ENCODE measurements at regions not wholly inside any gene's neighbourhood (a gene's known extent, or its start where the extent isn't known, plus 50 kb on each side); places are given as distances from the start of the nearest gene placed in this dataset.

- H3K27me3 ChIP-seq (ENCODE audit: control insufficient read depth in 3 of 3, insufficient read depth in 3 of 3, low read length in 3 of 3), result no peaks in the 10 kb centered on the region
- WGBS, 3 donors, result 54 to 61% (median 61%) methylated on average over 1 of the region's 1 CpG
Measured at GRCh38 chr2:41448221-41448620, 599.6 kb upstream of the PKDCC start.

GRCh38 chr2:41457026-41457425 is 590.8 kb upstream of the PKDCC start:
- Histone ChIP-seq H3K9me3 (ENCODE audit: control insufficient read depth in 2 of 2, insufficient read depth in 1 of 2, low read depth in 1 of 2, low read length in 1 of 2) (no peaks in the 10 kb centered on the region), H3K27ac (ENCODE audit: low read depth in 1 of 3, low read length in 2 of 3) (no peak overlapping the region), H3K36me3 (ENCODE audit: control insufficient read depth in 3 of 3, insufficient read depth in 2 of 3, low read depth in 1 of 3, low read length in 3 of 3) (no peaks in the 10 kb centered on the region), H3K4me1 (ENCODE audit: control insufficient read depth in 3 of 3, insufficient read depth in 2 of 3, low read depth in 1 of 3, low read length in 2 of 3) (no peaks in the 10 kb centered on the region), H3K27me3 (ENCODE audit: control insufficient read depth in 3 of 3, insufficient read depth in 3 of 3, low read length in 3 of 3) (no peaks in the 10 kb centered on the region), H3K4me3 (ENCODE audit: low read depth in 1 of 3, low read length in 3 of 3) (no peak overlapping the region)
- 69 to 82% (median 72%) methylated on average over 3 of the region's 3 CpGs for WGBS, 3 donors
- no peak for FAIRE-seq
- no peak for DNase-seq

More at GRCh38 chr2:41448221-41448620, 599.6 kb upstream of the PKDCC start:
- H3K4me3 ChIP-seq (ENCODE audit: low read depth in 1 of 3, low read length in 3 of 3), result no peak overlapping the region
- FAIRE-seq, result no peak
- no peaks in the 10 kb centered on the region for H3K4me1 ChIP-seq (ENCODE audit: control insufficient read depth in 3 of 3, insufficient read depth in 2 of 3, low read depth in 1 of 3, low read length in 2 of 3)
- H3K27ac ChIP-seq (ENCODE audit: low read depth in 1 of 3, low read length in 2 of 3), result no peak overlapping the region
- no peaks in the 10 kb centered on the region for H3K9me3 ChIP-seq (ENCODE audit: control insufficient read depth in 2 of 2, insufficient read depth in 1 of 2, low read depth in 1 of 2, low read length in 1 of 2)
- DNase-seq, result no peak
- no peaks in the 10 kb centered on the region for H3K36me3 ChIP-seq (ENCODE audit: control insufficient read depth in 3 of 3, insufficient read depth in 2 of 3, low read depth in 1 of 3, low read length in 3 of 3)

DNA sequence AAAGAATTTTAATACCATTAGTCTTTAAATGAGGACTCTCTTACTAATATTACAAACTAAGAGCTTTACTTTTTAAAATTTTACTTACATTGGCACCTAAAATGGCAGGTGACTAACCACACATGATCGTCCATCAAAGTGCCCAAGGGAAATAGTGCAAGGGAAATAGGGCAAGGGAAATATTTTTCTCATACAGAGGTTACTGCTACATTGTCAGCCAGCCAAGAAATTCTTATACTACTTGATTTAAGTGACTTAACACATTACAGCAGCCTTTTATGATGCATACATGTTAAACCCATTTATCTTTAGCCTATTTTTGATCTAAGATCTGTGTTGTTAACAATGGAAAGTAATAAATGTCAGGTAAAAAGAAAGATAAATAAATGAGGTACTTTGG is 587.2 kb upstream of the PKDCC start:
- Histone ChIP-seq H3K36me3 (ENCODE audit: control insufficient read depth in 3 of 3, insufficient read depth in 2 of 3, low read depth in 1 of 3, low read length in 3 of 3) (no peaks in the 10 kb centered on the region), H3K4me1 (ENCODE audit: control insufficient read depth in 3 of 3, insufficient read depth in 2 of 3, low read depth in 1 of 3, low read length in 2 of 3) (no peaks in the 10 kb centered on the region), H3K4me3 (ENCODE audit: low read depth in 1 of 3, low read length in 3 of 3) (no peak overlapping the region), H3K9me3 (ENCODE audit: control insufficient read depth in 2 of 2, insufficient read depth in 1 of 2, low read depth in 1 of 2, low read length in 1 of 2) (no peaks in the 10 kb centered on the region), H3K27ac (ENCODE audit: low read depth in 1 of 3, low read length in 2 of 3) (no peak overlapping the region), H3K27me3 (ENCODE audit: control insufficient read depth in 3 of 3, insufficient read depth in 3 of 3, low read length in 3 of 3) (no peaks in the 10 kb centered on the region)
- no peak for FAIRE-seq
- no peak for DNase-seq
- 59 to 67% (median 59%) methylated on average over 1 of the region's 1 CpG for WGBS, 3 donors

DNA sequence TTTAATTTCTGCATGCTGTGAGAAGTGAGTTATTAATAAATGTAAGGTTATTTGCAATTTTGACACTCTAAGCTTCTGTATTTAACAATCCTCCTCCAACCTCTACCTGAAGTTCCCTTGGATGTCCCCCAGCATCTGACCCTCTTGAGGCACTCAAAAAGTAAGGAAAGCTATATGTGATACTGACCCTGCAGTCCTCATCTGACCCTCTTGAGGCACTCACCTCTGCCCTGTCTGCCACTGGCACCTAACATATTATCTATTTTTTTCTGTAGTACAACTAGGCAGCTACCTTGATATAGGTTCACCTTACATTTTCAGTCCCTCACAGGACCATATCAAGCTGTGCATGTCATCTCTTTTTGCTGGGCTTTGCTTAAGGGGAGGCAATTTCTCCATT is 583.4 kb upstream of the PKDCC start:
- no peak for DNase-seq
- Histone ChIP-seq H3K27me3 (ENCODE audit: control insufficient read depth in 3 of 3, insufficient read depth in 3 of 3, low read length in 3 of 3) (no peaks in the 10 kb centered on the region), H3K4me3 (ENCODE audit: low read depth in 1 of 3, low read length in 3 of 3) (no peak overlapping the region), H3K9me3 (ENCODE audit: control insufficient read depth in 2 of 2, insufficient read depth in 1 of 2, low read depth in 1 of 2, low read length in 1 of 2) (no peaks in the 10 kb centered on the region), H3K27ac (ENCODE audit: low read depth in 1 of 3, low read length in 2 of 3) (no peak overlapping the region), H3K4me1 (ENCODE audit: control insufficient read depth in 3 of 3, insufficient read depth in 2 of 3, low read depth in 1 of 3, low read length in 2 of 3) (no peaks in the 10 kb centered on the region), H3K36me3 (ENCODE audit: control insufficient read depth in 3 of 3, insufficient read depth in 2 of 3, low read depth in 1 of 3, low read length in 3 of 3) (no peaks in the 10 kb centered on the region)
- no peak for FAIRE-seq

- DNase-seq, result no peak
- FAIRE-seq, result no peak
- Histone ChIP-seq H3K36me3 (ENCODE audit: control insufficient read depth in 3 of 3, insufficient read depth in 2 of 3, low read depth in 1 of 3, low read length in 3 of 3) (no peaks in the 10 kb centered on the region), H3K4me3 (ENCODE audit: low read depth in 1 of 3, low read length in 3 of 3) (no peak overlapping the region), H3K27me3 (ENCODE audit: control insufficient read depth in 3 of 3, insufficient read depth in 3 of 3, low read length in 3 of 3) (no peaks in the 10 kb centered on the region), H3K4me1 (ENCODE audit: control insufficient read depth in 3 of 3, insufficient read depth in 2 of 3, low read depth in 1 of 3, low read length in 2 of 3) (no peaks in the 10 kb centered on the region), H3K27ac (ENCODE audit: low read depth in 1 of 3, low read length in 2 of 3) (no peak overlapping the region), H3K9me3 (ENCODE audit: control insufficient read depth in 2 of 2, insufficient read depth in 1 of 2, low read depth in 1 of 2, low read length in 1 of 2) (peaks cover 0 to 5% of the 10 kb centered on the region in 2 donors)
- 73 to 78% (median 75%) methylated on average over 3 of the region's 3 CpGs for WGBS, 3 donors
Measured at GRCh38 chr2:41475959-41476358, 571.9 kb upstream of the PKDCC start.

DNA sequence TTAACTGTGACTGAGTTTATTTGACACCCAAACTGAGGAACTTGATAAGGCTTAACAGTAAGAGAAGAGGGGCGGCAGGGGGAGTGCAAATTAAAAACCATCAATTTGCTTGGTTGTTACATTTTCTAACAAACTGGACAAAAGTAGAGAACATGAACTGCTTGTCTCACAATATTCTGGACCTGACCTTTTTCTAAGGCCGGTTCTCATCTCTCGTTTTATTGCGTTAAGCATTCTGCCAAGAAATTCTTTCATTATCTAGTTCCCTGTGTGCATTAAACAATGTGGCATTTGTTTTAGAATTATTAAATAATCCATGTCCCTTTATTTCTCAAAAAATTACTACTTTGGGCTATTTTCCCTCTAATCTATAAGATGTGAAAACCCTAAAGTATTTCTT is 565.2 kb upstream of the PKDCC start:
- Histone ChIP-seq H3K36me3 (ENCODE audit: control insufficient read depth in 3 of 3, insufficient read depth in 2 of 3, low read depth in 1 of 3, low read length in 3 of 3) (no peaks in the 10 kb centered on the region), H3K4me3 (ENCODE audit: low read depth in 1 of 3, low read length in 3 of 3) (no peak overlapping the region), H3K27ac (ENCODE audit: low read depth in 1 of 3, low read length in 2 of 3) (no peak overlapping the region), H3K27me3 (ENCODE audit: control insufficient read depth in 3 of 3, insufficient read depth in 3 of 3, low read length in 3 of 3) (no peaks in the 10 kb centered on the region), H3K9me3 (ENCODE audit: control insufficient read depth in 2 of 2, insufficient read depth in 1 of 2, low read depth in 1 of 2, low read length in 1 of 2) (no peaks in the 10 kb centered on the region), H3K4me1 (ENCODE audit: control insufficient read depth in 3 of 3, insufficient read depth in 2 of 3, low read depth in 1 of 3, low read length in 2 of 3) (no peaks in the 10 kb centered on the region)
- FAIRE-seq (no peak), DNase-seq (no peak)
- 63 to 81% (median 67%) methylated on average over 4 of the region's 4 CpGs for WGBS, 3 donors

- no peaks in the 10 kb centered on the region for H3K9me3 ChIP-seq (ENCODE audit: control insufficient read depth in 2 of 2, insufficient read depth in 1 of 2, low read depth in 1 of 2, low read length in 1 of 2)
- DNase-seq (no peak), FAIRE-seq (no peak)
- no peak overlapping the region for H3K27ac ChIP-seq (ENCODE audit: low read depth in 1 of 3, low read length in 2 of 3)
- no peaks in the 10 kb centered on the region for H3K4me1 ChIP-seq (ENCODE audit: control insufficient read depth in 3 of 3, insufficient read depth in 2 of 3, low read depth in 1 of 3, low read length in 2 of 3)
- no peaks in the 10 kb centered on the region for H3K27me3 ChIP-seq (ENCODE audit: control insufficient read depth in 3 of 3, insufficient read depth in 3 of 3, low read length in 3 of 3)
- no peaks in the 10 kb centered on the region for H3K36me3 ChIP-seq (ENCODE audit: control insufficient read depth in 3 of 3, insufficient read depth in 2 of 3, low read depth in 1 of 3, low read length in 3 of 3)
- no peak overlapping the region for H3K4me3 ChIP-seq (ENCODE audit: low read depth in 1 of 3, low read length in 3 of 3)
- 71 to 89% (median 84%) methylated on average over 2 of the region's 2 CpGs for WGBS, 3 donors
Measured at GRCh38 chr2:41483226-41483625, 564.6 kb upstream of the PKDCC start.

- WGBS, 3 donors, result 70 to 82% (median 73%) methylated on average over 7 of the region's 7 CpGs
- Histone ChIP-seq H3K4me3 (ENCODE audit: low read depth in 1 of 3, low read length in 3 of 3) (no peak overlapping the region), H3K9me3 (ENCODE audit: control insufficient read depth in 2 of 2, insufficient read depth in 1 of 2, low read depth in 1 of 2, low read length in 1 of 2) (no peaks in the 10 kb centered on the region), H3K36me3 (ENCODE audit: control insufficient read depth in 3 of 3, insufficient read depth in 2 of 3, low read depth in 1 of 3, low read length in 3 of 3) (no peaks in the 10 kb centered on the region), H3K27ac (ENCODE audit: low read depth in 1 of 3, low read length in 2 of 3) (no peak overlapping the region), H3K4me1 (ENCODE audit: control insufficient read depth in 3 of 3, insufficient read depth in 2 of 3, low read depth in 1 of 3, low read length in 2 of 3) (no peaks in the 10 kb centered on the region), H3K27me3 (ENCODE audit: control insufficient read depth in 3 of 3, insufficient read depth in 3 of 3, low read length in 3 of 3) (no peaks in the 10 kb centered on the region)
- no peak for FAIRE-seq
- DNase-seq, result no peak
Measured at GRCh38 chr2:41483982-41484857, 563.6 kb upstream of the PKDCC start.

GRCh38 chr2:41484858-41485234 is 563.0 kb upstream of the PKDCC start:
- Histone ChIP-seq H3K27me3 (ENCODE audit: control insufficient read depth in 3 of 3, insufficient read depth in 3 of 3, low read length in 3 of 3) (no peaks in the 10 kb centered on the region), H3K27ac (ENCODE audit: low read depth in 1 of 3, low read length in 2 of 3) (no peak overlapping the region), H3K4me1 (ENCODE audit: control insufficient read depth in 3 of 3, insufficient read depth in 2 of 3, low read depth in 1 of 3, low read length in 2 of 3) (no peaks in the 10 kb centered on the region), H3K36me3 (ENCODE audit: control insufficient read depth in 3 of 3, insufficient read depth in 2 of 3, low read depth in 1 of 3, low read length in 3 of 3) (no peaks in the 10 kb centered on the region), H3K9me3 (ENCODE audit: control insufficient read depth in 2 of 2, insufficient read depth in 1 of 2, low read depth in 1 of 2, low read length in 1 of 2) (no peaks in the 10 kb centered on the region), H3K4me3 (ENCODE audit: low read depth in 1 of 3, low read length in 3 of 3) (no peak overlapping the region)
- FAIRE-seq (no peak), DNase-seq (no peak)
